ENCODE measurements at regions not wholly inside any gene's neighbourhood (a gene's known extent, or its start where the extent isn't known, plus 50 kb on each side); places are given as distances from the start of the nearest gene placed in this dataset.

GRCh38 chr2:166792808-166793207 lies 95.5 kb upstream of the XIRP2 start:
- Histone ChIP-seq H3K79me2 (ENCODE audit: control insufficient read depth, insufficient read depth, low read length) (no peaks in the 10 kb centered on the region), H3K27me3 (replicated peaks in 1 of 2; ENCODE audit: control insufficient read depth in 2 of 2, insufficient read depth in 2 of 2, low read length in 1 of 2) (no peaks in the 10 kb centered on the region), H4K20me1 (ENCODE audit: control insufficient read depth, insufficient read depth) (no peaks in the 10 kb centered on the region), H3K36me3 (ENCODE audit: control insufficient read depth in 2 of 2, insufficient read depth in 2 of 2, low read length in 1 of 2) (no peaks in the 10 kb centered on the region), H3K4me3 (no peak overlapping the region), H3K4me2 (ENCODE audit: control insufficient read depth, insufficient read depth) (no peak overlapping the region), H3K9ac (ENCODE audit: control insufficient read depth, insufficient read depth, low read length) (no peak overlapping the region), H2AFZ (ENCODE audit: control insufficient read depth, low read depth, low read length) (no peak overlapping the region), H3K4me1 (ENCODE audit: control insufficient read depth, insufficient read depth, low read length) (no peaks in the 10 kb centered on the region), H3K9me3 (replicated peaks; ENCODE audit: control insufficient read depth, insufficient read depth, low read length) (no peaks in the 10 kb centered on the region), H3K27ac (ENCODE audit: control insufficient read depth, insufficient read depth) (no peak overlapping the region)
- ChIA-PET CTCF (interaction anchor here (0.9 kb wide), 1 partner anchor 12 kb away, joined by 3 read pairs; no protein-coding TSS in a partner anchor), SMC1A (ENCODE audit: uncharacterized antibody, unreplicated experiment) (interaction anchor here (1.0 kb wide), 2 partner anchors 25 to 29 kb away, joined by 5 to 6 read pairs; no protein-coding TSS in a partner anchor), POLR2A (no interaction called here), RAD21 (ENCODE audit: unreplicated experiment) (no interaction called here)
- in situ Hi-C loops (cut with MboI), result no loop called here
- FAIRE-seq, result no peak
- no peak for DNase-seq (ENCODE audit: low read depth, low spot score)
- peak; percentile 52 for ATAC-seq
- intact Hi-C loops (cut with micrococcal nuclease; ENCODE audit: unreplicated experiment), result no loop called here
- WGBS (ENCODE audit: insufficient coverage, insufficient replicate concordance, low lambda C conversion rate, missing lambda C conversion rate), result 2% methylated on average over 3 of the region's 3 CpGs
- no TSS peak for BruUV-seq (replicated peaks)
- TF ChIP-seq NFIC (IDR thresholded peaks at IDR 0.05; ENCODE audit: low read depth, low read length), result no peak
- no peak for TF ChIP-seq CEBPB (IDR thresholded peaks at IDR 0.05; ENCODE audit: borderline replicate concordance in 1 of 2, low read depth in 2 of 2, low read length in 2 of 2)
- no peak for TF ChIP-seq SUPT20H (IDR thresholded peaks at IDR 0.05; ENCODE audit: borderline replicate concordance, control insufficient read depth, low read depth, low read length)
- TF ChIP-seq ATF7 (IDR thresholded peaks at IDR 0.05; ENCODE audit: low read depth), result peak; percentile 62
- TF ChIP-seq HSF1 (IDR thresholded peaks at IDR 0.05; ENCODE audit: low read depth, low read length), result no peak
- TF ChIP-seq BHLHE40 (IDR thresholded peaks at IDR 0.05; ENCODE audit: borderline replicate concordance in 1 of 2, low read depth in 2 of 2, low read length in 1 of 2), result peak in 1 of 2 experiments; percentile 92; a peak in 2 of 4 replicates
- no peak for TF ChIP-seq FOS (IDR thresholded peaks at IDR 0.05; ENCODE audit: borderline replicate concordance, extremely low read depth, insufficient read length)
- TF ChIP-seq WRNIP1 (IDR thresholded peaks at IDR 0.05; ENCODE audit: borderline replicate concordance, low read depth, low read length), result no peak
- no peak for TF ChIP-seq MXI1 (IDR thresholded peaks at IDR 0.05; ENCODE audit: low read depth, low read length)
- TF ChIP-seq POLR2A (IDR thresholded peaks at IDR 0.05; ENCODE audit: low read depth, low read length), result no peak
- TF ChIP-seq KLF5 (IDR thresholded peaks at IDR 0.05; ENCODE audit: partially characterized antibody), result no peak
- TF ChIP-seq RB1 (IDR thresholded peaks at IDR 0.05; ENCODE audit: borderline replicate concordance), result no peak
- TF ChIP-seq SMAD1 (IDR thresholded peaks at IDR 0.05; ENCODE audit: low read depth, partially characterized antibody), result no peak
- no peak for TF ChIP-seq SKIL (IDR thresholded peaks at IDR 0.05; ENCODE audit: low read depth, poor library complexity, severe bottlenecking)
- no peak for TF ChIP-seq GATAD2B (conservative IDR thresholded peaks at IDR 0.05; ENCODE audit: low read depth)
- TF ChIP-seq TBL1XR1 (IDR thresholded peaks at IDR 0.05; ENCODE audit: low read depth, low read length), result no peak
- TF ChIP-seq TARDBP (IDR thresholded peaks at IDR 0.05; ENCODE audit: borderline replicate concordance), result no peak
- peak; percentile 95 for TF ChIP-seq MTA2 (IDR thresholded peaks at IDR 0.05; ENCODE audit: low read depth)
- TF ChIP-seq HDAC2 (IDR thresholded peaks at IDR 0.05), result no peak
- no peak for TF ChIP-seq NR2F1 (conservative IDR thresholded peaks at IDR 0.05)
- no peak for TF ChIP-seq HDAC6 (IDR thresholded peaks at IDR 0.05; ENCODE audit: unreplicated experiment)
- TF ChIP-seq NBN (IDR thresholded peaks at IDR 0.05), result peak; percentile 71; the same call in 1 of the 2 replicates
- TF ChIP-seq RAD51 (IDR thresholded peaks at IDR 0.05), result no peak
- no peak for TF ChIP-seq PAX5 (IDR thresholded peaks at IDR 0.05; ENCODE audit: borderline replicate concordance, low read depth, low read length)
